Stimulated activated CD8-positive, alpha-beta memory T cell treated with anti-CD3 and anti-CD28 coated beads, Interleukin-12 subunit alpha, Interleukin-12 subunit beta, amount 100 ng/mL, for 24 hours (primary cell): ENCODE measurements at regions not wholly inside any gene's neighbourhood (a gene's known extent, or its start where the extent isn't known, plus 50 kb on each side); places are given as distances from the start of the nearest gene placed in this dataset.
"Not testable (repeated sequence)": the region's sequence is repeated elsewhere in the genome, so short reads cannot be mapped to it uniquely, and the experiment has no call there.

Experiments used
- DNase-seq: peaks from one replicate; pipeline ENCODE4 v3.0.0-alpha.2; 2020; ENCODE audit errors: extremely low read depth

GRCh38 chr12:69131077-69131476 lies 108.3 kb upstream of the CPSF6 start:
- DNase-seq = no peak

- no peak for DNase-seq
Measured at GRCh38 chr12:69136931-69137613, 102.3 kb upstream of the CPSF6 start.

GRCh38 chr12:69141074-69141473 lies 98.3 kb upstream of the CPSF6 start:
- no peak for DNase-seq

GRCh38 chr12:69149270-69149669 lies 90.1 kb upstream of the CPSF6 start:
- DNase-seq = no peak

- DNase-seq = no peak
Measured at GRCh38 chr12:69150083-69150795, 89.1 kb upstream of the CPSF6 start.

GRCh38 chr12:69150796-69151127 lies 88.6 kb upstream of the CPSF6 start:
- DNase-seq = no peak

GRCh38 chr12:69151254-69151764 lies 88.1 kb upstream of the CPSF6 start:
- no peak for DNase-seq

- peak; percentile 49 for DNase-seq
Measured at GRCh38 chr12:69154585-69155363, 84.6 kb upstream of the CPSF6 start.

- DNase-seq = peak; percentile 77
Measured at GRCh38 chr12:69157023-69157655, 82.2 kb upstream of the CPSF6 start.

- peak; percentile 5 for DNase-seq
Measured at GRCh38 chr12:69161829-69162228, 77.5 kb upstream of the CPSF6 start.

- DNase-seq = no peak
Measured at GRCh38 chr12:69163681-69164362, 75.5 kb upstream of the CPSF6 start.

- DNase-seq = no peak
Measured at GRCh38 chr12:69167648-69168165, 71.7 kb upstream of the CPSF6 start.

- no peak for DNase-seq
Measured at GRCh38 chr12:69168363-69168762, 71.0 kb upstream of the CPSF6 start.

GRCh38 chr12:69168828-69169227 lies 70.5 kb upstream of the CPSF6 start:
- DNase-seq = no peak

GRCh38 chr12:69170293-69170692 lies 69.1 kb upstream of the CPSF6 start:
- no peak for DNase-seq

GRCh38 chr12:69171881-69172280 lies 67.5 kb upstream of the CPSF6 start:
- DNase-seq = no peak

GRCh38 chr12:69172491-69172890 lies 66.9 kb upstream of the CPSF6 start:
- DNase-seq = no peak

GRCh38 chr12:69173368-69173767 lies 66.0 kb upstream of the CPSF6 start:
- DNase-seq = no peak

GRCh38 chr12:69179786-69180185 lies 59.6 kb upstream of the CPSF6 start:
- DNase-seq = no peak

- DNase-seq = not testable (repeated sequence)
Measured at GRCh38 chr12:69187572-69187971, 51.8 kb upstream of the CPSF6 start.

GRCh38 chr12:69189378-69189978 lies 49.9 kb upstream of the CPSF6 start:
- no peak for DNase-seq
